Osteocyte (in vitro differentiated cells): ENCODE measurements at regions not wholly inside any gene's neighbourhood (a gene's known extent, or its start where the extent isn't known, plus 50 kb on each side); places are given as distances from the start of the nearest gene placed in this dataset.

Source experiments
- DNase-seq: peaks from one replicate; pipeline ENCODE4 v3.0.0; 2021; ENCODE audit warnings: mixed read lengths; ENCODE audit not compliant: unreplicated experiment; ENCODE audit errors: extremely low spot score
- H3K27ac Mint-ChIP-seq: one replicate; pipeline ENCODE4 v1.8.0; 2021; ENCODE audit warnings: mild to moderate bottlenecking, mixed read lengths; ENCODE audit not compliant: unreplicated experiment
- H3K27me3 Mint-ChIP-seq: one replicate; pipeline ENCODE4 v1.8.0; 2021; ENCODE audit warnings: mixed read lengths; ENCODE audit not compliant: unreplicated experiment
- H3K36me3 Mint-ChIP-seq: one replicate; pipeline ENCODE4 v1.8.0; 2021; ENCODE audit warnings: mixed read lengths; ENCODE audit not compliant: unreplicated experiment
- H3K4me1 Mint-ChIP-seq: one replicate; pipeline ENCODE4 v1.8.0; 2021; ENCODE audit warnings: mixed read lengths; ENCODE audit not compliant: unreplicated experiment
- H3K4me3 Mint-ChIP-seq: one replicate; pipeline ENCODE4 v1.8.0; 2021; ENCODE audit warnings: mild to moderate bottlenecking, moderate library complexity, mixed read lengths; ENCODE audit not compliant: unreplicated experiment
- H3K9me3 Mint-ChIP-seq: one replicate; pipeline ENCODE4 v1.8.0; 2021; ENCODE audit warnings: mixed read lengths; ENCODE audit not compliant: unreplicated experiment
- TF ChIP-seq, protein P1 (sequence below): fragments of 200-600 bp; sonication (generic); IDR thresholded peaks from 2 replicates; pipeline ENCODE4 v1.5.0; 2021; ENCODE audit warnings: antibody characterized with exemption, mild to moderate bottlenecking, moderate library complexity

DNA sequence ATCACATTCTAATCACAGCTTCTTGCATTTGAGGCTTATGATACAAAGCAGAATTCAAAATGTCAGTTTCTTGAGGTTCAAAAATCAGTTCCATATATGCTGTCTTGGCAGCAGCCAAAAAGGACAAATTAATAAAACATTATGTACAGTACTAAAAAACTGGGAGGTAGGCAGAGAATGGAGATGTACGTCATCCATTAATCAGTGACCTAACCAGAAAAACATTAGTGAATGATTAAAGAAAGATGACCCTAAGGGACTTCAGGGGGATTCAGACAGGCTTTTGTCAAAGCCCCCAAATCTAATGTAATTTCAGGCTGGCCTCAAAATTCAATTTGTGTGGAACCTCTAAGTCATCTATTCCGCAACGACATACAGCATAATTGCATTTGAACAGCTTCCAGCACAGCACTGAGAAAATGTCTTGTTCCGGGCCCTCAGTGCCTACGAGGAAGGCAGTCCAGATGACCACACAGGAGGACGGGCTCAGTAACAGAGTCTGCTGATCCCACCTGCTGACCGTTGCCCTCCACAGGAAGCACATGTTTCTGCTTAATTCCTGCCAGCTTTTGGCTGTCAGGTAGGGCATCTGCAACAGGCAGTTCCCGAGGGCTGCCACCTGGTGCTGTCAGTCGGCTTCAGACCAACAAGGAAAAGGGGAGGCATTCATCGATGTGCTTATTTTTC is 83.8 kb upstream of the HHIP start:
- H3K4me3 Mint-ChIP-seq, result no peak overlapping the region
- no peak for DNase-seq
- no peaks in the 10 kb centered on the region for H3K36me3 Mint-ChIP-seq
- H3K4me1 Mint-ChIP-seq, result peaks cover 4% of the 10 kb centered on the region
- no peaks in the 10 kb centered on the region for H3K9me3 Mint-ChIP-seq
- H3K27me3 Mint-ChIP-seq, result no peaks in the 10 kb centered on the region
- TF ChIP-seq, protein P1, sequence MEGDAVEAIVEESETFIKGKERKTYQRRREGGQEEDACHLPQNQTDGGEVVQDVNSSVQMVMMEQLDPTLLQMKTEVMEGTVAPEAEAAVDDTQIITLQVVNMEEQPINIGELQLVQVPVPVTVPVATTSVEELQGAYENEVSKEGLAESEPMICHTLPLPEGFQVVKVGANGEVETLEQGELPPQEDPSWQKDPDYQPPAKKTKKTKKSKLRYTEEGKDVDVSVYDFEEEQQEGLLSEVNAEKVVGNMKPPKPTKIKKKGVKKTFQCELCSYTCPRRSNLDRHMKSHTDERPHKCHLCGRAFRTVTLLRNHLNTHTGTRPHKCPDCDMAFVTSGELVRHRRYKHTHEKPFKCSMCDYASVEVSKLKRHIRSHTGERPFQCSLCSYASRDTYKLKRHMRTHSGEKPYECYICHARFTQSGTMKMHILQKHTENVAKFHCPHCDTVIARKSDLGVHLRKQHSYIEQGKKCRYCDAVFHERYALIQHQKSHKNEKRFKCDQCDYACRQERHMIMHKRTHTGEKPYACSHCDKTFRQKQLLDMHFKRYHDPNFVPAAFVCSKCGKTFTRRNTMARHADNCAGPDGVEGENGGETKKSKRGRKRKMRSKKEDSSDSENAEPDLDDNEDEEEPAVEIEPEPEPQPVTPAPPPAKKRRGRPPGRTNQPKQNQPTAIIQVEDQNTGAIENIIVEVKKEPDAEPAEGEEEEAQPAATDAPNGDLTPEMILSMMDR, result no peak
- no peak overlapping the region for H3K27ac Mint-ChIP-seq

DNA sequence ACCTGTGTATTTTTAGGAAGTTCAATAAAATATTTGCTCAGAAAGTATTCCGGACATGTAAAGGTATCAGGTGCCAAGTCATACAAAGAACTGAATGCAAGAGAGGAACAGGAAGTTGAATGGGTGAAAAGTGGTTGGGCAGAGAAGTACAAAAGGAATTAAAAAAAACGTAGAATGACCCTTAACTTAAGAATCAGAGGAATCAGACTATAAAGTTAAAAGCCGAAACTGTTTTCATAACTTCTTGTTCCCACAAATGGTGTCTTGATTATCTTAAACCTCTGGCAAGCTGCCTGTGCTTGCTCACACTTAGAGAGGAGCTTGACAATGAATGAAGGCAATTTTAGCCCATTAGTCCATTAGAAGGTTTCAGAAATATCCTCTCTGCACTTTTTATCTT is 81.6 kb upstream of the HHIP start:
- Mint-ChIP-seq H3K36me3 (no peaks in the 10 kb centered on the region), H3K4me3 (no peak overlapping the region), H3K27ac (no peak overlapping the region), H3K27me3 (no peaks in the 10 kb centered on the region), H3K4me1 (peaks cover 4% of the 10 kb centered on the region), H3K9me3 (no peaks in the 10 kb centered on the region)
- TF ChIP-seq, protein P1, result no peak
- DNase-seq, result no peak

DNA sequence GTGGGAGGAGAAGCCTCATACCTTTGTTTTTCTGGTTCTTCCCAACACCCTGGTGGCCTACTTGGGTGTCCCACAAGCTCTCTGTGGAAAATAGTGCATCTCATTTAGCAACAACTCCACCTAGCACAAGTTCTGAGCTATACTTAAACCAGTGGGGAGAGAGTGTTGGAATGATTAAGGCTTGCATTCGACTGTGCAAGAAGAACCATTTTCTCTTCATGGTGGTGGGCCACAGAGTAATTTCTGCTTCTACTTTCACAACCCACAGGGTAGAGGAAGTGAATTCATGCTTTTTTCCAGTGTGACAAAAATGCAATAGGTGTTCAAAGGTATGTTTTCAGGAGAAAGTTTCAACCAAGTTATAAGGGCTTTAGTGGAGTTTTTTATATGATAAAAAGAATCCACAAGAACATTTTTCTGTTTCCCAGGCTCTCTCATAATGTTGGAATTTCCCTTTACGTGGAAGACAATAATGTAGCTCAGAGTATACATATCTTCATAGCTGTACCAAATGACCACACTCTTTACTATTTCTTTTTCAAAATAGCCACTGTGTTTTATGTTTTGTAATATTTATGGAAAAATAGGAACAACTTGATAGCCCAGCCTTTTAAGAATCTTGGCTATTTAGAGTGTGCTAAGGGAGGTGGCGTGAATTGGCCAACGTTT is 80.3 kb upstream of the HHIP start:
- TF ChIP-seq, protein P1, result no peak
- Mint-ChIP-seq H3K27ac (no peak overlapping the region), H3K4me1 (peaks cover 4% of the 10 kb centered on the region), H3K4me3 (no peak overlapping the region), H3K27me3 (no peaks in the 10 kb centered on the region), H3K9me3 (no peaks in the 10 kb centered on the region), H3K36me3 (no peaks in the 10 kb centered on the region)
- DNase-seq, result no peak

DNA sequence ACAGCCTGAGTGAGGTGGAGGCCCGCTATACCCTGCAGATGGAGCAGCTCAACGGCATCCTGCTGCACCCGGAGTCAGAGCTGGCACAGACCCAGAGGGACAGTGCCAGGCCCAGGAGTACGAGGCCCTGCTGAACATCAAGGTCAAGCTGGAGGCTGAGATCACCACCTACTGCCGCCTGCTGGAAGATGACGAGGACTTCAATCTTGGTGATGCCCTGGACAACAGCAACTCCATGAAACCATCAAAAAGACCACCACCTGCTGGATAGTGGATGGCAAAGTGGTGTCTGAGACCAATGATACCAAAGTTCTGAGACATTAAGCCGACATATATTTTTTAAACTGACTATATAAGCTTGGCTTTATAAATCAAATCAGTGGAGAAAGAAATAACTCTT is 73.3 kb upstream of the HHIP start:
- Mint-ChIP-seq H3K27me3 (no peaks in the 10 kb centered on the region), H3K27ac (no peak overlapping the region), H3K9me3 (no peaks in the 10 kb centered on the region), H3K4me1 (peaks cover 2% of the 10 kb centered on the region), H3K36me3 (no peaks in the 10 kb centered on the region), H3K4me3 (no peak overlapping the region)
- TF ChIP-seq, protein P1, result no peak
- no peak for DNase-seq

DNA sequence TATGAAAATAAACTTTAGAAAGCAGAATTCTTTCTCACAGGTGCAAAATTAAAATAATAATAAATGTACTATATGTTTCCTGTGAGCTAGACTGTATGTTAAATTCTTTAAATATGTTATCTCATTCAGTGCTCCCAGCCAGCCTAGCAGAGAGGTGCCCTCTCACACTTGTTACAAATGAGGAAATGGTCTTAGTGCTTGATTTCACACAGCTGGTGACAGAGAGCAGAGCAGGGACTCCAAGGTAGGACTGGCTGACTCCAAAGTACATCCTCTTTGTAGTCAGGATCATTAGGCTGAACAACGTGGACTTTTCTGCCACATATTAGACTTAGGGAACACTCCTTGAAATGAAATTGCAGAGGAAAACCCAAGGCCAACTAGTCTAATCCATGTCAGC is 72.0 kb upstream of the HHIP start:
- no peak overlapping the region for H3K27ac Mint-ChIP-seq
- TF ChIP-seq, protein P1, result no peak
- no peak for DNase-seq

More for the DNA sequence above, 72.0 kb upstream of the HHIP start:
- H3K27me3 Mint-ChIP-seq, result no peaks in the 10 kb centered on the region
- H3K9me3 Mint-ChIP-seq, result no peaks in the 10 kb centered on the region
- no peak overlapping the region for H3K4me3 Mint-ChIP-seq
- H3K4me1 Mint-ChIP-seq, result peaks cover 4% of the 10 kb centered on the region
- H3K36me3 Mint-ChIP-seq, result no peaks in the 10 kb centered on the region
